ENCODE measurements at regions not wholly inside any gene's neighbourhood (a gene's known extent, or its start where the extent isn't known, plus 50 kb on each side); places are given as distances from the start of the nearest gene placed in this dataset.

GRCh38 chr6:1224514-1224913, 87.4 kb upstream of the FOXQ1 start:
- TF ChIP-seq EZH2 (IDR thresholded peaks at IDR 0.05; ENCODE audit: borderline replicate concordance, low read length) (no peak), CTCF (conservative IDR thresholded peaks at IDR 0.05 in 1 of 2, IDR thresholded peaks at IDR 0.05 in 1 of 2; ENCODE audit: extremely low read depth in 1 of 2, insufficient read depth in 1 of 2, low read depth in 1 of 2, low read length in 2 of 2) (no peak)

All from mammary epithelial cell (primary cell).